GM19035 (cell line): ENCODE measurements at regions not wholly inside any gene's neighbourhood (a gene's known extent, or its start where the extent isn't known, plus 50 kb on each side); places are given as distances from the start of the nearest gene placed in this dataset.

Experiments
- ATAC-seq: cut with Tn5 transposase; IDR thresholded peaks from one replicate; pipeline ENCODE4 v1.9.1; 2021; ENCODE audit not compliant: unreplicated experiment

GRCh38 chr9:134227451-134228411, 63.4 kb upstream of the RNU6ATAC start:
- ATAC-seq: no peak

- no peak for ATAC-seq
These were observed 64.3 kb upstream of the RNU6ATAC start for GRCh38 chr9:134228649-134229048.

DNA sequence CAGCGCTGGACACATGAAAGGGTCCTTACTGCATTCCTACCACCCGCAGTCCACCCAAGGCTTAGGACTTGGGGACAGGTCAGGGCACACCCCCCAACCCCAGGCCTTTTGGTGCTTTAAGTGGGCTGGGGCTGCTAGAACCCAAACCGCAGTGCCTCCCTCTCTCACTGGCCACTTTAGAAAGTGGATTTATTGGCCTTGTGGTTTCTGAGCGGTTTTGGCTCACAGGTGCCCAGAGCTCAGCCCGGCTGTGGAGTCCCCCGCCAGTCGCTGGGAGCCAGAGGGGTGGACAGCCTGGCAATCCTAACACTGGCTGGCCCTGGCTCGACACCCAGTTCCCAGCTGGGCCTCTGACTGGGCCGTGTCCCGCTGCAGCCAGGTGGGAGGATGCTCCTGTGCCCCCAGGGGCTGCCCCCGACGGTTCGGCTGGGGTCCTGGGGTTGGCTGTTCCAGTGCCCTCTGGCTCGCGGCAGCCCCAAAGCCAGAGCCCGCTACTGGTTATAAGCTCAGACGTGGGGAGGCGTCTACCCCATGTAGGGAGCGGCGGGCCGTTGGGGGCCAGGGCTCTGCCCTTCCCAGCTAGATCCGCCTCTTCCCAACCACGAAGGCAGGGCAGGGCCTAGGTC, 65.2 kb upstream of the RNU6ATAC start:
- ATAC-seq: no peak

DNA sequence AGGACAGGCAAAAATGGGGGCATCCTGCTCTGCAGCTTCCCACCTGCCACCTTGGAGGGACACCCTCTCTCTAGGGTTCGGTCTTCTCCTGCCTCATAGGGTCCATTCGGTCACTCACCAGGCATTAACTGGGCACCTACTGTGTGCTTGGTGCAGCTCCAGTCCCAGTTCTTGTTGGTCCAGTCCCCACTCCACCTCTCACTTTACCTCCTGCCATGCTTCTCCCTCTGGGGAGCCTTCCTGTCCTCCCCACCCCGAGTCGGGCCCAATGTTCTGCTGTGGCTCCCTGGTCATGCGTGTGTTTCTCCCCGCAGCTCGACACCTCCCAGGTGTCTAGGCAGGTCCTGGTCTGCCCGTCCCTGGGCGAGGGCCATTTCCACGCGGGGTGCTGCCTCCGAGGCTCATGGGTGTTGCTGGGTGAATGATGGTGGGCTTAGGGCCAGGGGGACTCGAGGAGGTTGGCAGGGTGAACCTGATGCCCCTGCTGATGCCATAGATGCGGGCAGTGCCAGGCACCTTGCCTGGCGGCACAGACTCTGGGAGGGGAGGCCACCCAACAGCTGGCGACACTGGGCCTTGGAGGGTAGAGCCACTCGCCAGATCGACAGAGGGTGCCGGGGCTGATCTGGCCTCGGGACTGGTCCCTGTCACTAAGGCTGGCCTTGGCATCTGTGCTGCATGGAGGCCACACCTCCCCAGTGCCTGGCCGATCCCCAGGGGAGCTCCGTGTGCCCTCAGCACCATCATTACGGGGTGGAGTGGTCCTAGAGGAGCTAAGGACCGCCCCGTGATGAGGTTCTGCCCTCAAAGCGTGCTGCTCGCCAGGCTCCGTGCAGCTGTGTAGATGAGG, 66.0 kb upstream of the RNU6ATAC start:
- no peak for ATAC-seq

GRCh38 chr9:134230942-134231325, 66.6 kb upstream of the RNU6ATAC start:
- no peak for ATAC-seq

GRCh38 chr9:134231330-134231745, 67.0 kb upstream of the RNU6ATAC start:
- no peak for ATAC-seq

- no peak for ATAC-seq
These were observed 67.4 kb upstream of the RNU6ATAC start for GRCh38 chr9:134231767-134232166.

GRCh38 chr9:134233022-134233421, 68.7 kb upstream of the RNU6ATAC start:
- ATAC-seq: no peak

DNA sequence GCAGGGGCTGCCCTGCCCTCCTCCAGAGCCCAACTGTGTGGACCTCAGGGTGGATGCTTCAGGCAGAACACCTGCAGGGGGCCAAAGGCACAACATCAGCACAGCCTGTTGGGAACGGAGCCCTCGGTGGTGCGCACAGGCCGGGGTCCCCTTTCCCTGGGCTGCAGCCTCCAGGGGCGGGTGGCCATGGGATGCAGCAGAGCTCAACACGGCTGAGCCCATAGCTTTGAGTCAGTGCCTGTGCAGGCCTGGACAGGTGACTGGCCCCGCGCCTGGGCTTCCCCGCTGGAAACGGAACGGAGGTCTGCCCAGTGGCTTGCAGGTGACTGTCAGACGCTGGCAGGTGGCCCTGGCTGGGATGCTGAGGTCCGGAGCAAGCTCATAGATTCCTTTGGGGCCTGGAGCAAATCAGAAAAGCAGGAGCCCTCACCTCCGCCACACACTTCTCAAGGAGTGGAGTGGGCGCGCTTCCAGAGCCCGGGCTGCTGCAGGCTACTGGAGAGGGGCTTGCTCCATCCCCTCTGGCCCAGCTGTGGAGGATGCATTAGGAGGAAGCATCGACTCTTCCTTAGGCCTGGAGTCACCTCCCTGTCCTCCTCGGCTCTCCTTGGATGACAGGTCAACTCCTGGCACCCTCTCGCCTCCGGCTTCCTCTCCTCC, 69.8 kb upstream of the RNU6ATAC start:
- no peak for ATAC-seq

GRCh38 chr9:134234687-134235359, 70.5 kb upstream of the RNU6ATAC start:
- ATAC-seq: no peak

DNA sequence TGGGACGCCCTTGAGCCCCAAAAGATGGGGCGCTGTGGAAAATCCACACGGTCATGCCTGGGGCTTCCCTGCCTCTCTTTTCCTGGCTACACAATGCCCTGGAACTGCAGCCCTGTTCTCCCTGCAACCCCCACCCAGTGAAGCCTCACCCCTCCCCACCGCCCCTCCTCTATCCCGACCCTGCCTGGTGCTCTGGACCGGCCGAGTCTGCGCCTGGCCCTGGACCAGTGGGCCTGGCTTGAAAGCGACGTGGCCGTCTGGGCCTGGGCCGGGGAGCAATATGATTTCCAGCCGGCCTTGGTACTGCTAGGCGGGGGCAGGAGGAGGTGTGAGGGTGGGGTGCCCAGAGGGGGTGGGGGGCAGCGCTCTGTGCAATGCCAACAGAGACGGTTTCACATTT, 71.0 kb upstream of the RNU6ATAC start:
- no peak for ATAC-seq

DNA sequence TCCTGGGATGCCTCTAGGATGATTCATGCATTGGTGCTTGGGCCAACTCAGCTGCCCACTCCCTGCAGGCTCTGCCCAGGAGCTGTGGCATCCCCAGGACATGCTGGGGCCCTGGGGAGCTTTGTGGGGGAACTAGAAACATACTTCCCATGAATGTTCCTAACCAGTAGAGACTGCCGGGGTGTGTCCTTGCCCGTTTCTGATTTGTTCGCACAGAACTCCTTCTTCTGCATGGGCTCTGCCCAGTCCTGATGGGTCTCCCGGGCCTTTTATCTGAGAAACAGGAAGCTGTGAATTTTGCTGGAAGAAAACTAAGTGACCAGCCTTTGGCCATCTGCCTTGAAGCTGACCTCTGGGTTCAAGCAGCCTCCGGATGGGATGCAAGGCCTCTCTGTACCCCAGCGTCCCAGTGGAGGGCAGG, 71.6 kb upstream of the RNU6ATAC start:
- ATAC-seq: no peak

DNA sequence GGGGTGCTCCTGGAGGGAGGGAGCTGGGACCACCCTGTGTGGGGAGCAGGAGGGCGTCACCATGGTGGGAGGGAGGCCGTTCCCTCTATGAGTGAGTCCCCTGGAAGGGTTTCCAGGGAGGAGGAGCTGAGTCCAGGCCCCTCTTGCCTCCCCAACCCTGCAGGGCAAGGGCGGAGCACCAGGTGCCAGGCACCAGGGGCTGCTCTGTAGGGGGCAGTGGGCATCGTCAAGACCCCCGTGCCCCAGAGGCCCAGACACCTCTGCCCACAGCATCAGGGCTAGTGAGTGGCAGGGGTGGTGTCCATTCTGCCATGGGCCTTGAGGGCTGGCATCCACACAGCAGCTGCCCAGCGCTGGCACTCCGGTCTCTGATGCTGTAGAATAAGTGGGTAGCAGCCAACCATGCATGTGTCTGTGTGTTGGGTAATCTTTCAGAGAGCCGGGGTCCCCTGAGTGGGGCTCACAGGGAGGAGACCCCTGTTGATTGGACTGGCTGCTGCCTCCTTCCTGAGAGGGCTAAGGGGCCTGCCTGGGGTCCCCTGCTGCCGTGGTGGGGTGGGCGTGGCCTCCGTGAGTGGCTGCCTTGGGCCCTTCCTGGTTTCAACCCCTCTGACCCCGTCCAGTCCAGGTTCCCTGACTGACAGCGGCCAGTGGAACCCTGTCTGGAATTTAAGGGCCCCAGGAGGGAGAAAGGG, 72.7 kb upstream of the RNU6ATAC start:
- no peak for ATAC-seq

- ATAC-seq: no peak
These were observed 73.4 kb upstream of the RNU6ATAC start for GRCh38 chr9:134237630-134238265.

GRCh38 chr9:134239130-134239903, 75.0 kb upstream of the RNU6ATAC start:
- ATAC-seq: no peak

- no peak for ATAC-seq
These were observed 75.6 kb upstream of the RNU6ATAC start for GRCh38 chr9:134239939-134240338.

DNA sequence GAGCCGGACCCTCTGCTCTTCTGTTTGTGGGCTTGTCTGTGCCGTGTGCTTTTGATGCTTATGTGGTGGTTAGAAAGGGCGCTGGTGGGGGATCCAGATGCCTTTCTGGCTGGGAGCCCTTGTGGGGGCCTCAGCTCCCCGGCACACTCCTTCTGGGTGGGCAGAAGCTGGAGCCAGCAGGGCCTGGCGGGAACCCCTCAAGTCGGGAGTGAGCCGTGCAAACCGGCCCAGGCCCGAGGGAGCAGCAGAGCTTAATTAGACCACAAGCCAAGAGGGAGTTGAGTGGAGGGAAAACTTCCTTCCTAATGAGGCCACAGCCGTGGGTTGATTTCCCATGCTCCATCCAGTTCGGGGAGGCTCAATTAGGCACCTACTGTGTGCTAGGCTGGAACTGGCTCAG, 76.0 kb upstream of the RNU6ATAC start:
- no peak for ATAC-seq

DNA sequence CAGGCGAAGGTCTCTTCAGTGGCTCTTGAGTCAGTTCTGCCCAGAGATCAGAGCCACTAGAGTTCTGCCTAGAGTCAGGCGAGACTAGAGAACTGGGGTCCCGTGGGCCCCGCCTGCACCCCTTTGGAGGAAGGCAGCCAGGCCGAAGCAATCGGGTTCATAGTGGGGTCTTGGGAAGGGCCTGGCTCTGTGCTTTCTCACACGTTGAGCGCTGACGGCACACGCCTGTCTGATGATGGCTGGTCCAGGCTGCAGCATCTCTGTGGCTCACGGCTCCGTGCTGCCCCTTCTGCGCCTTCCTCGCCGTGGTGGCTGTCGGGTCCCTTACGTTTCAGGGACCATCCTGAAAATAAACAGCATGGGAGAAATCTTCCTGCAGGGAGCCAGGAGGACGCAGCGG, 78.3 kb upstream of the RNU6ATAC start:
- no peak for ATAC-seq
